ENCODE measurements at regions not wholly inside any gene's neighbourhood (a gene's known extent, or its start where the extent isn't known, plus 50 kb on each side); places are given as distances from the start of the nearest gene placed in this dataset.
"Not testable (repeated sequence)": the region's sequence is repeated elsewhere in the genome, so short reads cannot be mapped to it uniquely, and the experiment has no call there.

- ATAC-seq: no peak
These were observed 228.1 kb upstream of the FERD3L start for GRCh38 chr7:19373334-19373733.

- no peak for ATAC-seq
These were observed 224.6 kb upstream of the FERD3L start for GRCh38 chr7:19369806-19370205.

GRCh38 chr7:19369182-19369581 lies 224.0 kb upstream of the FERD3L start:
- ATAC-seq: no peak

GRCh38 chr7:19368491-19368925 lies 223.3 kb upstream of the FERD3L start:
- ATAC-seq: no peak

GRCh38 chr7:19364950-19365349 lies 219.7 kb upstream of the FERD3L start:
- ATAC-seq: no peak

- ATAC-seq: peak; percentile 72
These were observed 216.9 kb upstream of the FERD3L start for GRCh38 chr7:19362099-19362498.

- no peak for ATAC-seq
These were observed 208.0 kb upstream of the FERD3L start for GRCh38 chr7:19353180-19353579.

- no peak for ATAC-seq
These were observed 207.1 kb upstream of the FERD3L start for GRCh38 chr7:19352305-19352695.

GRCh38 chr7:19351341-19352304 lies 206.4 kb upstream of the FERD3L start:
- no peak for ATAC-seq

- ATAC-seq: no peak
These were observed 194.3 kb upstream of the FERD3L start for GRCh38 chr7:19339512-19339911.

GRCh38 chr7:19338512-19338911 lies 193.3 kb upstream of the FERD3L start:
- ATAC-seq: not testable (repeated sequence)

GRCh38 chr7:19336836-19337383 lies 191.7 kb upstream of the FERD3L start:
- ATAC-seq: no peak

GRCh38 chr7:19333706-19334105 lies 188.5 kb upstream of the FERD3L start:
- no peak for ATAC-seq

GRCh38 chr7:19327018-19327417 lies 181.8 kb upstream of the FERD3L start:
- ATAC-seq: no peak

- ATAC-seq: no peak
These were observed 176.8 kb upstream of the FERD3L start for GRCh38 chr7:19322002-19322401.

GRCh38 chr7:19318287-19318686 lies 173.1 kb upstream of the FERD3L start:
- no peak for ATAC-seq

- ATAC-seq: no peak
These were observed 172.2 kb upstream of the FERD3L start for GRCh38 chr7:19317461-19317860.

- no peak for ATAC-seq
These were observed 167.2 kb upstream of the FERD3L start for GRCh38 chr7:19312416-19312815.

- ATAC-seq: no peak
These were observed 162.3 kb upstream of the FERD3L start for GRCh38 chr7:19307554-19307953.

GRCh38 chr7:19305698-19306097 lies 160.5 kb upstream of the FERD3L start:
- no peak for ATAC-seq

- no peak for ATAC-seq
These were observed 158.9 kb upstream of the FERD3L start for GRCh38 chr7:19304086-19304485.

GRCh38 chr7:19302731-19303130 lies 157.5 kb upstream of the FERD3L start:
- ATAC-seq: no peak

- ATAC-seq: no peak
These were observed 151.4 kb upstream of the FERD3L start for GRCh38 chr7:19296617-19297016.

GRCh38 chr7:19295376-19295775 lies 150.2 kb upstream of the FERD3L start:
- ATAC-seq: no peak

All from esophagus mucosa (tissue), 1 donor.